HG02973 (cell line): ENCODE measurements at regions not wholly inside any gene's neighbourhood (a gene's known extent, or its start where the extent isn't known, plus 50 kb on each side); places are given as distances from the start of the nearest gene placed in this dataset.

Source experiments
- ATAC-seq: cut with Tn5 transposase; IDR thresholded peaks from one replicate; pipeline ENCODE4 v1.9.1; 2021; ENCODE audit warnings: moderate library complexity; ENCODE audit not compliant: unreplicated experiment

GRCh38 chr2:74759986-74760385, 73.9 kb upstream of the HK2 start:
- no peak for ATAC-seq

GRCh38 chr2:74760875-74761630, 72.9 kb upstream of the HK2 start:
- ATAC-seq = no peak

GRCh38 chr2:74762789-74763188, 71.1 kb upstream of the HK2 start:
- ATAC-seq = no peak

GRCh38 chr2:74763962-74764428, 69.9 kb upstream of the HK2 start:
- ATAC-seq = no peak

- peak; percentile 47 for ATAC-seq
Observed at GRCh38 chr2:74764429-74765272, 69.3 kb upstream of the HK2 start.

- ATAC-seq = no peak
Observed at GRCh38 chr2:74766780-74767179, 67.1 kb upstream of the HK2 start.

- no peak for ATAC-seq
Observed at GRCh38 chr2:74767618-74768017, 66.3 kb upstream of the HK2 start.

- ATAC-seq = no peak
Observed at GRCh38 chr2:74768401-74768914, 65.5 kb upstream of the HK2 start.

GRCh38 chr2:74772046-74772445, 61.9 kb upstream of the HK2 start:
- no peak for ATAC-seq

GRCh38 chr2:74777161-74777900, 56.6 kb upstream of the HK2 start:
- ATAC-seq = peak; percentile 61

GRCh38 chr2:74778381-74779264, 55.3 kb upstream of the HK2 start:
- ATAC-seq = no peak

GRCh38 chr2:74779265-74779558, 54.7 kb upstream of the HK2 start:
- no peak for ATAC-seq

- no peak for ATAC-seq
Observed at GRCh38 chr2:74779587-74780135, 54.3 kb upstream of the HK2 start.
